Peyer's patch (tissue), 4 donors: ENCODE measurements at regions not wholly inside any gene's neighbourhood (a gene's known extent, or its start where the extent isn't known, plus 50 kb on each side); places are given as distances from the start of the nearest gene placed in this dataset.

ENCODE experiments used
- CTCF ChIP-seq, 6 experiments: fragments of 450-650 bp in 4 of 6; fragments of 200-600 bp in 2 of 6; sonication (generic) in 1 of 6; IDR thresholded peaks; one replicate each; pipeline ENCODE4 v1.5.1; 2017 to 2019; ENCODE audit warnings: antibody characterized with exemption in 6 of 6, mild to moderate bottlenecking in 3 of 6, moderate library complexity in 1 of 6
- POLR2A ChIP-seq, 2 donors: fragments of 450-650 bp; IDR thresholded peaks; one replicate each; pipeline ENCODE4 v1.5.1; 2017; ENCODE audit warnings: antibody characterized with exemption in 2 of 2, mild to moderate bottlenecking in 2 of 2, moderate library complexity in 2 of 2

DNA sequence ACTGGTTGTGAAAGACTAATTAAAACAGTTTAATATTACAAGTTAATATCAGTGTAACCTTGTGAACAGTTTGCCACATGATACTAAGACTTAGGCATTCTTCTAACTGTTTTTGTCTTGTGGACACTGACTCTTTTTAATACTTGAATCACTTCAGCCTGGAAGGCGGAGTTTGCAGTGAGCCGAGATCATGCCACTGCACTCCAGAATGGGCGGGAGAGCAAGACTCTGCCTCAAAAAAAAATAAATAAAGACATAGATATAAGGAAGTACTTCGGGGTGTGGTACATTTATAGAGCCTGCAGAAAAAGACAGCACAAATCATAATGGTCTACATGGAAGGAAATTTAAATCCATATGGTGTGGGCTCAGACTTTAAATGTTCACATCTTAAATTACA is 300.4 kb upstream of the NETO1 start:
- no peak for TF ChIP-seq CTCF (IDR thresholded peaks at IDR 0.05)
- no peak for TF ChIP-seq POLR2A (IDR thresholded peaks at IDR 0.05)
